Hepatocyte (in vitro differentiated cells): ENCODE measurements at regions not wholly inside any gene's neighbourhood (a gene's known extent, or its start where the extent isn't known, plus 50 kb on each side); places are given as distances from the start of the nearest gene placed in this dataset.

Experiments used
- DNase-seq: peaks from one replicate; pipeline ENCODE4 v3.0.0-alpha.2; 2016; ENCODE audit warnings: low spot score
- H2AFZ ChIP-seq: fragments of 200-600 bp; sonication (generic); 2 replicates; pipeline ENCODE4 v1.6.0; 2016; ENCODE audit warnings: antibody characterized with exemption, mild to moderate bottlenecking
- H3K27ac ChIP-seq: fragments of 200-600 bp; sonication (generic); 2 replicates; pipeline ENCODE4 v1.5.1; 2016; ENCODE audit warnings: mild to moderate bottlenecking
- H3K27me3 ChIP-seq: fragments of 200-600 bp; sonication (generic); 2 replicates; pipeline ENCODE4 v1.6.1; 2016
- H3K36me3 ChIP-seq: fragments of 200-600 bp; sonication (generic); replicated peaks from 2 replicates; pipeline ENCODE4 v1.5.1; 2016; ENCODE audit warnings: low read depth; ENCODE audit not compliant: insufficient read depth
- H3K4me1 ChIP-seq: fragments of 200-600 bp; sonication (generic); 2 replicates; pipeline ENCODE4 v1.5.1; 2016; ENCODE audit warnings: mild to moderate bottlenecking, moderate library complexity; ENCODE audit not compliant: insufficient read depth
- H3K4me2 ChIP-seq: fragments of 200-600 bp; sonication (generic); 2 replicates; pipeline ENCODE4 v1.6.0; 2016
- H3K4me3 ChIP-seq: fragments of 200-600 bp; sonication (generic); 2 replicates; pipeline ENCODE4 v1.5.1; 2016; ENCODE audit warnings: mild to moderate bottlenecking
- H3K79me2 ChIP-seq: fragments of 200-600 bp; sonication (generic); 2 replicates; pipeline ENCODE4 v1.6.0; 2017; ENCODE audit warnings: mild to moderate bottlenecking
- H3K9me2 ChIP-seq: fragments of 200-600 bp; sonication (generic); replicated peaks from 2 replicates; pipeline ENCODE4 v1.6.0; 2017; ENCODE audit warnings: mild to moderate bottlenecking; ENCODE audit not compliant: insufficient read depth
- H3K9me3 ChIP-seq: fragments of 200-600 bp; sonication (generic); 2 replicates; pipeline ENCODE4 v1.5.1; 2016; ENCODE audit warnings: low read depth, mild to moderate bottlenecking
- H4K20me1 ChIP-seq: fragments of 200-600 bp; sonication (generic); 2 replicates; pipeline ENCODE4 v1.6.0; 2016; ENCODE audit warnings: mild to moderate bottlenecking; ENCODE audit not compliant: insufficient read depth, poor library complexity, severe bottlenecking
- CTCF ChIP-seq: fragments of 200-600 bp; sonication (generic); IDR thresholded peaks from 2 replicates; pipeline ENCODE4 v1.5.1; 2016; ENCODE audit warnings: antibody characterized with exemption, mild to moderate bottlenecking; ENCODE audit not compliant: poor library complexity
- EZH2 ChIP-seq: fragments of 200-600 bp; sonication (generic); IDR thresholded peaks from 2 replicates; pipeline ENCODE4 v1.6.1; 2016; ENCODE audit warnings: antibody characterized with exemption, mild to moderate bottlenecking, borderline replicate concordance
- EZH2phosphoT487 ChIP-seq: fragments of 200-600 bp; sonication (generic); IDR thresholded peaks from one replicate; pipeline ENCODE4 v1.6.1; 2018; ENCODE audit warnings: antibody characterized with exemption, mild to moderate bottlenecking, low read depth, moderate library complexity; ENCODE audit not compliant: unreplicated experiment, severe bottlenecking
- WGBS: methylation state at CpG from one replicate; pipeline ENCODE4 v1.1.6; 2016; ENCODE audit warnings: low lambda C conversion rate; ENCODE audit errors: missing lambda C conversion rate; 5-methylcytosine and 5-hydroxymethylcytosine counted together

DNA sequence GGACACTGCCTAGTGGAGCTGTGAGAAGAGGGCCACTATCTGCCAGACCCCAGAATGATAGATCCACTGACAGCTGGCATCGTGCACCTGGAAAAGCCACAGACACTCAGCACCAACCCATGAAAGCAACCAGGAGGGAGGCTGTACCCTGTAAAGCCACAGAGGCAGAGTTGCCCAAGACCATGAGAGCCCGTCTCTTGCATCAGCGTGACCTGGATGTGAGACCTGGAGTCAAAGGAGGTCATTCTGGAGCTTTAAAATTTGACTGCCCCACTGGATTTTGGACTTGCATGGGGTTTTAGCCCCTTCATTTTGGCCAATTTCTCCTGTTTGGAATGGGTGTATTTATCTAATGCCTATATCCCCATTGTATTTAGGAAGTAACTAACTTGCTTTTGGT is 83.5 kb upstream of the P3H2 start:
- 98% methylated on average over 3 of the region's 3 CpGs for WGBS
- H3K4me2 ChIP-seq: no peak overlapping the region
- no peak overlapping the region for H2AFZ ChIP-seq
- H4K20me1 ChIP-seq: no peaks in the 10 kb centered on the region
- TF ChIP-seq EZH2 (no peak), EZH2phosphoT487 (no peak), CTCF (no peak)
- H3K36me3 ChIP-seq: no peaks in the 10 kb centered on the region
- no peaks in the 10 kb centered on the region for H3K9me3 ChIP-seq
- no peaks in the 10 kb centered on the region for H3K79me2 ChIP-seq
- no peak overlapping the region for H3K4me3 ChIP-seq
- no peak overlapping the region for H3K27ac ChIP-seq
- DNase-seq: no peak
- H3K9me2 ChIP-seq: no peaks in the 10 kb centered on the region
- no peaks in the 10 kb centered on the region for H3K27me3 ChIP-seq
- no peaks in the 10 kb centered on the region for H3K4me1 ChIP-seq

GRCh38 chr3:190197346-190197763 is 76.7 kb upstream of the P3H2 start:
- Histone ChIP-seq H3K27me3 (no peaks in the 10 kb centered on the region), H3K36me3 (no peaks in the 10 kb centered on the region), H3K79me2 (no peaks in the 10 kb centered on the region), H3K4me2 (peak overlapping the region; percentile 66), H3K4me1 (no peaks in the 10 kb centered on the region), H4K20me1 (no peaks in the 10 kb centered on the region), H3K27ac (peak overlapping the region; percentile 5), H3K9me3 (no peaks in the 10 kb centered on the region), H2AFZ (peak overlapping the region; percentile 22), H3K9me2 (no peaks in the 10 kb centered on the region), H3K4me3 (no peak overlapping the region)
- TF ChIP-seq EZH2phosphoT487 (no peak), EZH2 (no peak), CTCF (no peak)
- DNase-seq: peak; percentile 19
- 50% methylated on average over 3 of the region's 3 CpGs for WGBS

- Histone ChIP-seq H3K9me3 (no peaks in the 10 kb centered on the region), H3K27me3 (no peaks in the 10 kb centered on the region), H4K20me1 (no peaks in the 10 kb centered on the region), H3K9me2 (no peaks in the 10 kb centered on the region), H3K27ac (no peak overlapping the region), H2AFZ (no peak overlapping the region), H3K4me3 (no peak overlapping the region), H3K4me2 (no peak overlapping the region), H3K79me2 (no peaks in the 10 kb centered on the region), H3K4me1 (peaks cover 5% of the 10 kb centered on the region), H3K36me3 (no peaks in the 10 kb centered on the region)
- no peak for DNase-seq
- TF ChIP-seq EZH2phosphoT487: no peak
- no peak for TF ChIP-seq EZH2
- TF ChIP-seq CTCF: no peak
- 55% methylated on average over 3 of the region's 3 CpGs for WGBS
Measured at GRCh38 chr3:190194506-190194905, 73.8 kb upstream of the P3H2 start.

GRCh38 chr3:190193210-190193609 is 72.5 kb upstream of the P3H2 start:
- TF ChIP-seq EZH2phosphoT487 (no peak), CTCF (no peak)
- H3K9me3 ChIP-seq: no peaks in the 10 kb centered on the region
- no peaks in the 10 kb centered on the region for H4K20me1 ChIP-seq
- peak overlapping the region; percentile 7 for H3K4me2 ChIP-seq
- H3K27me3 ChIP-seq: no peaks in the 10 kb centered on the region
- no peak overlapping the region for H3K4me3 ChIP-seq
- peak overlapping the region; percentile 38 for H3K27ac ChIP-seq
- WGBS: 50% methylated on average over 4 of the region's 4 CpGs
- H3K36me3 ChIP-seq: no peaks in the 10 kb centered on the region
- no peak for DNase-seq
- H3K9me2 ChIP-seq: no peaks in the 10 kb centered on the region
- no peaks in the 10 kb centered on the region for H3K79me2 ChIP-seq
- peaks cover 5% of the 10 kb centered on the region for H3K4me1 ChIP-seq
- H2AFZ ChIP-seq: no peak overlapping the region
